Cardiac fibroblast (primary cell): ENCODE measurements at regions not wholly inside any gene's neighbourhood (a gene's known extent, or its start where the extent isn't known, plus 50 kb on each side); places are given as distances from the start of the nearest gene placed in this dataset.

ENCODE experiments used
- DNase-seq, 2 donors: peaks; one replicate each; pipeline versions ENCODE4 v3.0.0 to v3.0.0-alpha.2; 2010; ENCODE audit warnings: low read depth in 2 of 2
- H3K4me3 ChIP-seq, 2 donors: replicated peaks in 1 of 2; 1 replicate in 1 of 2; 2 replicates in 1 of 2; pipeline ENCODE4 v1.5.1; 2011; ENCODE audit warnings: low read depth in 2 of 2, low read length in 2 of 2, mild to moderate bottlenecking in 2 of 2, moderate library complexity in 1 of 2
- CTCF ChIP-seq: IDR thresholded peaks from one replicate; pipeline ENCODE4 v1.5.1; 2011; ENCODE audit warnings: low read depth, mild to moderate bottlenecking, low read length, inconsistent platforms

GRCh38 chr4:179624768-179625181, 2182.5 kb upstream of the AGA start:
- TF ChIP-seq CTCF = no peak
- peak; percentile 10 to 16 for DNase-seq
- H3K4me3 ChIP-seq = no peak overlapping the region

- no peak for TF ChIP-seq CTCF
- peak; percentile 4 to 26 for DNase-seq
- no peak overlapping the region for H3K4me3 ChIP-seq
Measured at GRCh38 chr4:179625406-179625805, 2183.2 kb upstream of the AGA start.

- no peak overlapping the region for H3K4me3 ChIP-seq
- no peak for DNase-seq
- no peak for TF ChIP-seq CTCF
Measured at GRCh38 chr4:179626687-179627086, 2184.4 kb upstream of the AGA start.

- no peak for DNase-seq
- H3K4me3 ChIP-seq = no peak overlapping the region
- TF ChIP-seq CTCF = no peak
Measured at GRCh38 chr4:179631321-179631720, 2189.1 kb upstream of the AGA start.

GRCh38 chr4:179634862-179635261, 2192.6 kb upstream of the AGA start:
- no peak for TF ChIP-seq CTCF
- no peak overlapping the region for H3K4me3 ChIP-seq
- no peak for DNase-seq

GRCh38 chr4:179662522-179662921, 2220.3 kb upstream of the AGA start:
- H3K4me3 ChIP-seq = no peak overlapping the region
- DNase-seq = no peak
- TF ChIP-seq CTCF = no peak

- no peak for DNase-seq
- no peak for TF ChIP-seq CTCF
- H3K4me3 ChIP-seq = no peak overlapping the region
Measured at GRCh38 chr4:179663641-179664429, 2221.6 kb upstream of the AGA start.
